HAP-1 (cell line): ENCODE measurements at regions not wholly inside any gene's neighbourhood (a gene's known extent, or its start where the extent isn't known, plus 50 kb on each side); places are given as distances from the start of the nearest gene placed in this dataset.

Source experiments
- DNase-seq, 2 experiments: peaks; one replicate each; pipeline ENCODE4 v3.0.0-alpha.2; 2016 to 2020; ENCODE audit warnings: low spot score in 2 of 2
- H3K27me3 ChIP-seq: fragments of 250-450 bp; sonication (Bioruptor Pico); 2 replicates; pipeline ENCODE4 v1.5.1; 2020; ENCODE audit warnings: low read depth, mild to moderate bottlenecking, moderate library complexity
- H3K36me3 ChIP-seq: fragments of 250-450 bp; sonication (Bioruptor Pico); replicated peaks from 2 replicates; pipeline ENCODE4 v1.5.1; 2020; ENCODE audit warnings: mild to moderate bottlenecking
- H3K4me1 ChIP-seq: fragments of 250-450 bp; sonication (Bioruptor Pico); 2 replicates; pipeline ENCODE4 v1.5.1; 2020; ENCODE audit warnings: mild to moderate bottlenecking
- H3K4me3 ChIP-seq: fragments of 250-450 bp; sonication (Bioruptor Pico); 2 replicates; pipeline ENCODE4 v1.5.1; 2020; ENCODE audit warnings: mild to moderate bottlenecking, moderate library complexity
- H3K9me3 ChIP-seq: fragments of 250-450 bp; sonication (Bioruptor Pico); 2 replicates; pipeline ENCODE4 v1.5.1; 2020; ENCODE audit warnings: mild to moderate bottlenecking, moderate library complexity
- in situ Hi-C: fragments of 300-500 bp; cut with MboI; formaldehyde crosslinking; loops from 3 replicates; pipeline ENCODE4 v1.14.3; 2020; ENCODE audit warnings: low sequenced_read_pairs, inconsistent platforms, mixed read lengths

DNA sequence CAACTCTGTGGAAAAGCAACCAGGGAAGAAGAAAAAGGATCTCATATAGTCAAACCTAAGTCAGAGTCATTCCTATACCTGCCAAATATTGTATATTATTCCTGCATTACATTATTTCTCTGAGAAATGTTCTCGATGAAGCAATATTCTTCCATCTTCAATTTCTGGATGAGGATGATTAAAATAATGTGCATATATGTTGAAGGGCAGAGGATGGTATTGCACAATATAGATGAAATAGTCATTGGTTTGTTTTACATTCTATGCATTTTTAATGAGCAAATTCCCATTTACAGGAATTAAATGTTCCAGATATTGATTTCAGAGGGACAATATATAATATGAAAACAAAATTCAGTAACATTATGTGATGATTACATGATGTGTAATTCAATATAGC is 545.2 kb downstream of the STK39 start:
- Histone ChIP-seq H3K27me3 (no peaks in the 10 kb centered on the region), H3K4me1 (no peaks in the 10 kb centered on the region), H3K9me3 (no peaks in the 10 kb centered on the region), H3K36me3 (no peaks in the 10 kb centered on the region), H3K4me3 (no peak overlapping the region)
- in situ Hi-C loops = no loop called here
- no peak for DNase-seq

DNA sequence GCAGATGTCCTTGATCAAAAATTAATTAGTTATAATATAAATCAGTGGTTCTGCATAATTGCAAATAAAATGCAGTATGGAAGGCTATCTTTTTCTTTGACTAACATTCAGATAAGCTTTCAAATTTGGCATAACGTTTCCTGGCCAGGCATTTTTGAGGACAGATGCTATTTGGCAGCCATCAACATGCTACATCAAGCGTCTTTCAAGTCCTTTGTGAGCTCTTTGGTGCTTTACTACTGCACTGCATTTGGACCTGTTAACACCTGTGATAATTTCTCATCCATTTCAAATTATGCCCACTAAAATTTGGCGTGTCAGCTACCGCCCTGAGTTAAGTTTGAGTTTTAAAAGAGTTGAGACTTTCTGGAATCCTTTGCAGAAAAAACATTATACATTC is 545.7 kb downstream of the STK39 start:
- Histone ChIP-seq H3K36me3 (no peaks in the 10 kb centered on the region), H3K9me3 (no peaks in the 10 kb centered on the region), H3K4me3 (no peak overlapping the region), H3K4me1 (no peaks in the 10 kb centered on the region), H3K27me3 (no peaks in the 10 kb centered on the region)
- in situ Hi-C loops = no loop called here
- no peak for DNase-seq

DNA sequence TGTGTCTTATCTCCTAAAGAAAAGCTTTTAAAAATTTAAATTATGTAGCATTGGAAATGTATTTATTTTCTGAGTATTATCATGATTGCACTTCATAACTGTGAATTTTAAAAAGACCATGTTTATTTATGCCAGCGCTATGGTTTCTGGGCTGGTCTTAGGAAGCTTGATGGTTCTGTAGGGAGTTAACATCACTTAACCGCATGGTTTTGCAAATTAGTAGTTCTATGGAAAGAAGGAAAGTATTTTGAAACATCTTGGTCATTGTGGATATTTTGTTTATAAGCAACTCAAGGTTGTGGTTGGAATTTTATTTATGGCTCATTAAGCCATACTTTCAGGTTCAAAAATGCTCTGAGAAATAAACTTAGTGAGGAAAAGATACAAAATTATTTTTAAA is 549.4 kb downstream of the STK39 start:
- H3K27me3 ChIP-seq = no peaks in the 10 kb centered on the region
- in situ Hi-C loops = no loop called here
- no peak for DNase-seq
- no peaks in the 10 kb centered on the region for H3K36me3 ChIP-seq
- H3K9me3 ChIP-seq = no peaks in the 10 kb centered on the region
- H3K4me1 ChIP-seq = no peaks in the 10 kb centered on the region
- H3K4me3 ChIP-seq = no peak overlapping the region

DNA sequence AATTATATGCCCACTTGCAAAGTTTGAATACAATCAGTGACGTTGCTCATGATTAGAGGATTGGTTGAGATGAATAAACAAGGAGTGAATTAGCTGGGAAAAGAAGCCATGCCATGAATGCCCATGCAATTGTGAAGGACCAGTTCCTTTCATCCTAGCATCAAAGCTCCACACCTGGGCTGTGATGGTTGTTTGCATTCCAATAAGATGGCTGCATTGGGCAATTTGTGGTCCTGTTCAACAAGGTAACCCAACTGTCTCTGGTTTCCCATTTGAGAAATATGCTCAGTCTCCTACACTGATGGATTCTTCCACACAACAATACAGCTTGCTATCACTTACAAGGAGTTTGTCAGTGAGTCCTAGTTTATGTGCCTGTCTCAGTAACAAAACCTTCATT is 550.2 kb downstream of the STK39 start:
- no peaks in the 10 kb centered on the region for H3K4me1 ChIP-seq
- DNase-seq = no peak
- no peaks in the 10 kb centered on the region for H3K9me3 ChIP-seq
- H3K27me3 ChIP-seq = no peaks in the 10 kb centered on the region
- H3K36me3 ChIP-seq = no peaks in the 10 kb centered on the region
- in situ Hi-C loops = no loop called here
- no peak overlapping the region for H3K4me3 ChIP-seq

DNA sequence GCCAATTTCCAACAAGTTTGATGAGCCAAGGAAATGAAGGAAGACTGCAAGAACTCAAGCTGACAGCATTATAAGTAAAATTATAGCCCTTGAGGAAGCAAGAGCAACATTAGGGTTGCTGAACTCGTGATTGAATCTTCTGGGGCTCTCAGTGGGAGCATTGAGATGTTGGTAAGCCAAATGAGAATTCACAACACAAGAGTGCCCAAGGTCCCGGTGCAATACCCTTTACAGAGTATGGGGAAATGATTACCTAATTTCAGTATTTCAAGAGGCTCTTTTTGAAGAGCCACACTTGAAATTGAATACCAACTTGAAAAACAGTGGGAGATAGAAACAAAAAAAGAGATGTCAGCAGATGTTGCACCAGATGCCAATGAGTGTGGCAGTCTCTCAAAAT is 554.5 kb downstream of the STK39 start:
- Histone ChIP-seq H3K4me3 (no peak overlapping the region), H3K36me3 (no peaks in the 10 kb centered on the region), H3K4me1 (no peaks in the 10 kb centered on the region), H3K9me3 (no peaks in the 10 kb centered on the region), H3K27me3 (no peaks in the 10 kb centered on the region)
- in situ Hi-C loops = no loop called here
- DNase-seq = no peak

DNA sequence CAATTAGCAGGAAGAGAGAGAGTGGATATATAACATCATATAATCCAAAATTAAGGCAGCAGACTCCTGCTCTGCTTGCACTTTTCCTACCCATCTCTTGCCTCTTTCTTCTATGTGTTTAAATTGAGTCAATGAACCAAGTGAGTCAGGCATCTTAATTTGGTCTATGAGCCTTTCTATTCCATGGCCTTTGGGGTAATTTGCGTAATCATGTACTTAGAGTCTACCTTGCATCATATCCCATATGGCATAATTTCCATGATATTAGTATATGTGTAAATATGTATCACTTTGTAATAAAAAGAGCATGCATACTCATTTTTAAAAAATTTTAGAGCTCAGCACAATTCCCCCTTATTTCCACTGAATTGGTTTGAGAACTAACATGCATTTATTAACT is 555.2 kb downstream of the STK39 start:
- Histone ChIP-seq H3K36me3 (no peaks in the 10 kb centered on the region), H3K4me3 (no peak overlapping the region), H3K27me3 (no peaks in the 10 kb centered on the region), H3K9me3 (no peaks in the 10 kb centered on the region), H3K4me1 (no peaks in the 10 kb centered on the region)
- in situ Hi-C loops = no loop called here
- DNase-seq = no peak

DNA sequence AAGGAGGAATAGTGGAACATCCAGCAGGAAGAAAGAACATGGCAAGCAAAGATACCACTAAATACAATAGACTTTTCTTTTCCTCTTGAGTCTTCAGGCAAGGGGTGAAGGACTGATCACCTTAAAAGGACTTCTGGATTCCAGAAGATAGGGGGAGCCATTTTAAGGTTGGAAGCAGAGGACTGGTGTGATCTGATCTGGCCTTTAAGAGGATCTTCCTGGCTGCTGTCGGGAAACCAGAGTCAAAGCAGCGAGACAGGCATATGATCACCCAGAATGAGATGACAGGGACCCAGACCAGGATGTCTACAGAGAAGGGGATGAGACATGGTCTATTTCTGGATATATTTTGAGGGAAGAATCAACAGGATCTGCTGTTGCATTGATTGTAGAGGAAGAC is 558.0 kb downstream of the STK39 start:
- Histone ChIP-seq H3K4me1 (no peaks in the 10 kb centered on the region), H3K27me3 (no peaks in the 10 kb centered on the region), H3K36me3 (no peaks in the 10 kb centered on the region), H3K4me3 (no peak overlapping the region), H3K9me3 (no peaks in the 10 kb centered on the region)
- in situ Hi-C loops = no loop called here
- DNase-seq = no peak

DNA sequence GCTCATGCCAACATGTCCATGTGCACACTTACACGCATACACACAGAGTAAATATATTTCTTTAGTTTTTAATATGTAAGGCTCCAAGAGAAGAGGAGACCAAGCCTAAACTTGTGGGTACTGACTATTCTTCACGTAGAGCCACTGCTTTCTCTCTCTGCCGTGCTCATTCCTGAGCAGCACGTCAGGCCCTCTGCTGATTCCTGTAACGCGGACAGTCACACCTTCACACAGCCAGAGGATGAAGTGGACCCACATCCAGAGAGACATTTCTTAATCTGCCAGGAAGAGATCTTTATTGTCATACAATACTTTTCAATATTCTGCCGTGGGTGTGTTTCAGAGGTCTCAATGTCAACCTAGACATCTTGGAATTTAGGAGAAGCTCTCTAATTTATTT is 560.7 kb downstream of the STK39 start:
- no peak for DNase-seq
- H3K4me3 ChIP-seq = no peak overlapping the region
- no peaks in the 10 kb centered on the region for H3K27me3 ChIP-seq
- no peaks in the 10 kb centered on the region for H3K9me3 ChIP-seq
- no peaks in the 10 kb centered on the region for H3K36me3 ChIP-seq
- in situ Hi-C loops = no loop called here
- H3K4me1 ChIP-seq = no peaks in the 10 kb centered on the region

DNA sequence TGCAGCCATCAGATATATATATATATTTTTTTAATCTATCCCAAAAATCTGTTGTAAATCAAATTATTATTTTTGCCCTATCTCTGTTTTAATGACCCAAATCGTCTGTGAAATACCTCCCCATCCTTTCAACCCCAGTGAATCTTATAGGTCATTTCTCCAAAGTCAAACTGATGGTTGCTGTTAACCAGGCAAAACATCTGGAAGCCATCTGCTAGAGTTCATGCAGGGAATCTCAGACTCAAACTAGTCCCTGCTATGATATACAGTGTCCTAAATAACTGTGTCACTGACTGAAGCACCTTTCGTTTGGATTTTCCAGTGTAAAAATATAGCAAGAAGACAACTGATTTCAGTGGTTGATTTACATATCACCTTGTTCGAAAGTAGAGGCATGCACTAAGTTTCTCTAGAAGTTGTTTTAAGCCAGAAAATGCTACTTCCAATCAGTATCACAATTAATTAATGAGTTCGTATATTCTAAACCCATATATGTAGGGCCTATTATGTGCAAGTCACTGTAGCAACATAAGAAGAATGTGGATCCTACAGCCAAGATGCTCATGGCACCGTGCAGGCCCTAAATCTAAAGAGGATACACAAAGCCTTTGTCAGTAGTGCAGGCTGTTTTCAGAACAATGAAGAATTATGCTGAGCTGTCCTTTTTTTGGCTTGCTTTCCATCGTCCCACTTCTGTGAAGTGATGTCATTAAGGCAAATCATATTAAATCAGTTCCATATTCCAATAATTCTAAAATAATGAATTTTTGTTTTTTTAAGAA is 566.0 kb downstream of the STK39 start:
- H3K27me3 ChIP-seq = no peaks in the 10 kb centered on the region
- no peak overlapping the region for H3K4me3 ChIP-seq
- no peak for DNase-seq
- no peaks in the 10 kb centered on the region for H3K9me3 ChIP-seq
- in situ Hi-C loops = no loop called here
- H3K4me1 ChIP-seq = no peaks in the 10 kb centered on the region
- no peaks in the 10 kb centered on the region for H3K36me3 ChIP-seq

DNA sequence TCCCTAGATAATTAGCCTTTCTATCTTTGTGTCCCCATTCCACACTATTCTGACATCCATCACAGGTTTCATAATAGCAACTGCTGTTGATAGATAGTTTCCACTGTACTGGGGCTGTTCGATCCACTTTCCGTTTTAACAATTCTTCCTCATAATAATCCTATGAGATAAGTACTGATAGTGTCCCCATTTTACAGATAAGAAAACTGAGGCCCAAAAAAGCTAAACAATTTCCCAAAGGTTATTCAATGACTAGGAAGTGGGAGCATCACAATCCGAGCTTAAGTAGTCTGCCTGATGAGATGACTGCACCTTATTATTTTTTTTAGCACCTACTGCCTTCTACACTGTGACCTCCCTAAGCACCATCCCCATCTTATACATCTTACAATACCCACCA is 569.2 kb downstream of the STK39 start:
- H3K9me3 ChIP-seq = no peaks in the 10 kb centered on the region
- DNase-seq = no peak
- no peaks in the 10 kb centered on the region for H3K27me3 ChIP-seq
- in situ Hi-C loops = no loop called here
- H3K36me3 ChIP-seq = no peaks in the 10 kb centered on the region
- no peaks in the 10 kb centered on the region for H3K4me1 ChIP-seq
- no peak overlapping the region for H3K4me3 ChIP-seq

DNA sequence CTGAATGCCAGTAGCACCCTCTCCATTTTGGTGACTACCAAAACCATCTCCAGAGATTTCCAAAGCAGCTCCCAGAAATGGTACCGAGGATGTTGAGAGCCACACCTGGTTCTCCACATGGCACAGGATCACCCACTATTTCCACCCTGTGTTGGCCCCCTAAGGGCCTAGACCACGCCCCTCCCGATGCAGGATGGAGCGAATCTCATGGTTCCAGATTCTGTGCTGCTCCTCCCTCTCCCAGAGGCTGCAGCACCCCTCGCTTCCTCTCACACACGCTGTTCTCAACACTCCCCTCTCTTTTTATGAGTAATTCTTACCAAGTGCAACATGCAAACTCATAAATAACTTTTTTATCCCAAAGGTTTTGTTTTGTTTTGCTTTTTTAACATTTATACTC is 571.5 kb downstream of the STK39 start:
- H3K27me3 ChIP-seq = no peaks in the 10 kb centered on the region
- no peaks in the 10 kb centered on the region for H3K9me3 ChIP-seq
- no peaks in the 10 kb centered on the region for H3K36me3 ChIP-seq
- in situ Hi-C loops = no loop called here
- DNase-seq = no peak
- no peak overlapping the region for H3K4me3 ChIP-seq
- no peaks in the 10 kb centered on the region for H3K4me1 ChIP-seq

DNA sequence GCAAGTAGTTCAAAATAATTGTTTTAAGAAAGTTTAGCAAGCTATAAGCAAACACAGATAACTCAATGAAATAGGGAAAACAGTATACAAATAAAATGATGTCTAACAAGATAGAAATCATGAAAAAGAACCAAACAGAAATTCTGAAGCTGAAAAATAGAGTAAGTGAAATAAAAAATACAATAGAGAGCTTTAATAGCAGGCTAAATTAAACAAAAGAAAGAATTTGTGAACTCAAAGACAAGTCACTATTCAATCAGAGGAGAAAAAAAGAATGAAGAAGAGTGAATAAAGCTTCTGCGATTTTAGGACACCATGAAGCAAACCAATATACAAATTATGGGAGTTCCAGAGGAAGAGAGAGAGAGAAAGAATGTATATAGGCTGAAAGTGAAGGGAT is 576.8 kb downstream of the STK39 start:
- H3K36me3 ChIP-seq = no peaks in the 10 kb centered on the region
- in situ Hi-C loops = no loop called here
- H3K4me3 ChIP-seq = no peak overlapping the region
- H3K4me1 ChIP-seq = no peaks in the 10 kb centered on the region
- no peak for DNase-seq
- H3K27me3 ChIP-seq = no peaks in the 10 kb centered on the region
- H3K9me3 ChIP-seq = no peaks in the 10 kb centered on the region

DNA sequence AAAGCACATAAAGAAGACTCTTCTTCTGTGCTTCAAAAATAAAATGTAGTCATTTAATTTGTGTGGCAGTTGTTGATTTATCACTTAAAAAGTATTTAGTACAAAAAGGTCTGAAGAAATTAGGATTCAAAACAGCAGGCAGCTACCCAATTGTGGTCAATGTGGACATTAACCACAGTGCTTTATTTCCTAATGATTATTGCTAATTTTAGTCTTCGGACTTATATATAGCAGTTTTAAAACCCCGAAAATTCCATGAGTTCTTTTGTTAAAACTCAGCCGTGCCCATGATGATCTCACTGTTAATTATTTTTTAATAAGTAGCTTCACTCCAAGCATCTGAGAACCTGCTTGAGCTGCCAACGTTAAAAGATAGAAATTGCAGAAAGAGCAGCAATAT is 594.3 kb downstream of the STK39 start:
- Histone ChIP-seq H3K9me3 (no peaks in the 10 kb centered on the region), H3K27me3 (no peaks in the 10 kb centered on the region), H3K36me3 (no peaks in the 10 kb centered on the region), H3K4me3 (no peak overlapping the region), H3K4me1 (no peaks in the 10 kb centered on the region)
- in situ Hi-C loops = no loop called here
- DNase-seq = no peak

DNA sequence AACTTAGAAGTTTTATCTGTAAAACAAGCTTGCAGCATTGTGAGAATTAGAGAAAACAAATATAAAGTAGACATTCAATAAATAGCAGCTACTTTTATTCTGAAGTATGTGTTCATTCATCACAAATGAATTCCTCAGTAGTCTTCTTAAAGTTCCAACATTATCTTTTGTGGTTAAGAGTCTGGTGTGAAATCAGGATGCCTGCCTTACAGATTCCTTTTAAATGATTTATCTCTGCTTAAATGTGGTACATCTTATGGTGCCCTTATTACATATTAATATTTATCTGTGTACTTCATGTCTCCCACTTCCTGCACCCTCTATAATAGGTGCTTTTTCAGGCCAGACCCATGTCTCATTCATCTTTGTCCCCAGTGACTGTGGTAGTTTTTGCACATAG is 595.0 kb downstream of the STK39 start:
- Histone ChIP-seq H3K27me3 (no peaks in the 10 kb centered on the region), H3K9me3 (no peaks in the 10 kb centered on the region), H3K36me3 (no peaks in the 10 kb centered on the region), H3K4me1 (no peaks in the 10 kb centered on the region), H3K4me3 (no peak overlapping the region)
- in situ Hi-C loops = no loop called here
- DNase-seq = no peak
